GM21529 (cell line): ENCODE measurements at regions not wholly inside any gene's neighbourhood (a gene's known extent, or its start where the extent isn't known, plus 50 kb on each side); places are given as distances from the start of the nearest gene placed in this dataset.
"Not testable (repeated sequence)": the region's sequence is repeated elsewhere in the genome, so short reads cannot be mapped to it uniquely, and the experiment has no call there.

ENCODE experiments used
- ATAC-seq: cut with Tn5 transposase; IDR thresholded peaks from one replicate; pipeline ENCODE4 v1.9.1; 2021; ENCODE audit not compliant: unreplicated experiment

GRCh38 chrX:83416273-83416672 is 91.8 kb upstream of the POU3F4 start:
- peak; percentile 56 for ATAC-seq

GRCh38 chrX:83419030-83419792 is 88.9 kb upstream of the POU3F4 start:
- no peak for ATAC-seq

GRCh38 chrX:83422836-83423235 is 85.3 kb upstream of the POU3F4 start:
- ATAC-seq: no peak

DNA sequence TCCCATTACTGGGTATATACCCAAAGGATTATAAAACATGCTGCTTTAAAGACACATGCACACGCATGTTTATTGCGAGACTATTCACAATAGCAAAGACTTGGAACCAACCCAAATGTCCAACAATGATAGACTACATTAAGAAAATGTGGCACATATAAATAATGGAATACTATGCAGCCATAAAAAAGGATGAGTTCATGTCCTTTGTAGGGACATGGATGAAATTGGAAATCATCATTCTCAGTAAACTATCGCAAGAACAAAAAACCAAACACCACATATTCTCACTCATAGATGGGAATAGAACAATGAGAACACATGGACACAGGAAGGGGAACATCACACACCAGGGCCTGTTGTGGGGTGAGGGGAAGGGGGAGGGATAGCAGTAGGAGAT is 65.5 kb upstream of the POU3F4 start:
- not testable (repeated sequence) for ATAC-seq

DNA sequence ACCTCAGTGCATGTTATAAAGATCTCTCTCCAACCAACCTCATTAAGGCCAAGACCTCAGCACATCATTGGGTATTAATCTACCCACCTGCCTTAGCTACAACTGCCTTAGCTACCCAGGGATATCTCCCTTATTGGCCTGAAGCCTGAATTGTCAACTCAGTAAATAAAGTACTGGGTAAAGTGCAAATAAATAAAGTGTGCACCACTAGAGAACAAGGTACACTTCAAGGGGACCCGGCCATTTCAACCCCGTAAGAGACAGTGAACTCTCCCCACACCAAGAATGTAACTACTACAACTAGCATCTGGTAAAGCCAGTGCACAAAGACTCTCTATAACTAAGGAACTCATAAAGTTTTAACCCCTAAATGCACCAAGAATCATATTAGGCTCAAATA is 61.7 kb upstream of the POU3F4 start:
- ATAC-seq: no peak
